ENCODE measurements at regions not wholly inside any gene's neighbourhood (a gene's known extent, or its start where the extent isn't known, plus 50 kb on each side); places are given as distances from the start of the nearest gene placed in this dataset.

GRCh38 chr5:107808671-107809137 is 138.0 kb upstream of the EFNA5 start:
- TF ChIP-seq, protein P1, sequence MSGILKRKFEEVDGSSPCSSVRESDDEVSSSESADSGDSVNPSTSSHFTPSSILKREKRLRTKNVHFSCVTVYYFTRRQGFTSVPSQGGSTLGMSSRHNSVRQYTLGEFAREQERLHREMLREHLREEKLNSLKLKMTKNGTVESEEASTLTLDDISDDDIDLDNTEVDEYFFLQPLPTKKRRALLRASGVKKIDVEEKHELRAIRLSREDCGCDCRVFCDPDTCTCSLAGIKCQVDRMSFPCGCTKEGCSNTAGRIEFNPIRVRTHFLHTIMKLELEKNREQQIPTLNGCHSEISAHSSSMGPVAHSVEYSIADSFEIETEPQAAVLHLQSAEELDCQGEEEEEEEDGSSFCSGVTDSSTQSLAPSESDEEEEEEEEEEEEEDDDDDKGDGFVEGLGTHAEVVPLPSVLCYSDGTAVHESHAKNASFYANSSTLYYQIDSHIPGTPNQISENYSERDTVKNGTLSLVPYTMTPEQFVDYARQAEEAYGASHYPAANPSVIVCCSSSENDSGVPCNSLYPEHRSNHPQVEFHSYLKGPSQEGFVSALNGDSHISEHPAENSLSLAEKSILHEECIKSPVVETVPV (CRISPR knock-in tag; IDR thresholded peaks at IDR 0.05): no peak
- no peak for ATAC-seq

DNA sequence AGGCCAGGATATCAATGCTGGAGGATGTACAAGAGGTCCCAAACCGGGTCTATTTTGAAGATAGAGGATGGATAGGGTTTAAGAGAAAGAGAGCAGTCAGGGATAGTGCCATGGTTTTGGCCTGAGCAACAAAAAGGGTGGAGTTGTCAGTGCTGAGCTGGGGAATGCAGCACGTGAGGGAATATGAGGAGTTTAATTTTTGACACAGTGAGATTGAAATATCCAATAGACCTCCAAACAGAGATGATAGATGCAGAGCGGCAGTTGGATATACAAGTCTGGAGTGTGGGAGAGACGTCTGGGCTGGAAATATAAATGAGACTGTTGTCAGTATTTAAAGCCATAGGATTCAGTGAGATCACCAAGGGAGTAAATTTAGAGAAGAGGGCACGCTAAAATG is 136.7 kb upstream of the EFNA5 start:
- no peak for TF ChIP-seq SNAI2 (CRISPR knock-in tag; IDR thresholded peaks at IDR 0.05)
- TF ChIP-seq CSDC2 (CRISPR knock-in tag; IDR thresholded peaks at IDR 0.05): no peak
- no peak for TF ChIP-seq TCF4 (CRISPR knock-in tag; IDR thresholded peaks at IDR 0.05; ENCODE audit: borderline replicate concordance)
- no peak for TF ChIP-seq ZNF8 (CRISPR knock-in tag; IDR thresholded peaks at IDR 0.05)
- no peak for TF ChIP-seq ZFP30 (CRISPR knock-in tag; IDR thresholded peaks at IDR 0.05)
- TF ChIP-seq PATZ1 (CRISPR knock-in tag; IDR thresholded peaks at IDR 0.05; ENCODE audit: borderline replicate concordance): no peak
- no peak for TF ChIP-seq ZNF565 (CRISPR knock-in tag; conservative IDR thresholded peaks at IDR 0.05; ENCODE audit: low read depth)
- no peak for TF ChIP-seq ZFP3 (CRISPR knock-in tag; IDR thresholded peaks at IDR 0.05)
- TF ChIP-seq PPARA (CRISPR knock-in tag; IDR thresholded peaks at IDR 0.05; ENCODE audit: borderline replicate concordance): no peak
- TF ChIP-seq OSR1 (CRISPR knock-in tag; IDR thresholded peaks at IDR 0.05): no peak
- no peak for TF ChIP-seq TOX (CRISPR knock-in tag; IDR thresholded peaks at IDR 0.05; ENCODE audit: borderline replicate concordance)
- no peak for TF ChIP-seq POU6F1 (CRISPR knock-in tag; IDR thresholded peaks at IDR 0.05; ENCODE audit: borderline replicate concordance, low read depth)
- TF ChIP-seq GLIS3 (CRISPR knock-in tag; IDR thresholded peaks at IDR 0.05): no peak
- TF ChIP-seq ESRRG (CRISPR knock-in tag; IDR thresholded peaks at IDR 0.05): no peak
- no peak for TF ChIP-seq ARNTL (CRISPR knock-in tag; IDR thresholded peaks at IDR 0.05; ENCODE audit: borderline replicate concordance, low read depth)
- no peak for ATAC-seq

GRCh38 chr5:107806705-107807104 is 136.0 kb upstream of the EFNA5 start:
- no peak for TF ChIP-seq ZNF565 (CRISPR knock-in tag; conservative IDR thresholded peaks at IDR 0.05; ENCODE audit: low read depth)
- no peak for TF ChIP-seq SNAI2 (CRISPR knock-in tag; IDR thresholded peaks at IDR 0.05)
- no peak for TF ChIP-seq PATZ1 (CRISPR knock-in tag; IDR thresholded peaks at IDR 0.05; ENCODE audit: borderline replicate concordance)
- peak; percentile 72 for ATAC-seq

GRCh38 chr5:107806271-107806670 is 135.5 kb upstream of the EFNA5 start:
- no peak for ATAC-seq
- TF ChIP-seq OSR1 (CRISPR knock-in tag; IDR thresholded peaks at IDR 0.05) (no peak), ARNTL (CRISPR knock-in tag; IDR thresholded peaks at IDR 0.05; ENCODE audit: borderline replicate concordance, low read depth) (no peak), POU6F1 (CRISPR knock-in tag; IDR thresholded peaks at IDR 0.05; ENCODE audit: borderline replicate concordance, low read depth) (no peak), ZNF565 (CRISPR knock-in tag; conservative IDR thresholded peaks at IDR 0.05; ENCODE audit: low read depth) (no peak), BACH2 (CRISPR knock-in tag; IDR thresholded peaks at IDR 0.05; ENCODE audit: borderline replicate concordance) (no peak), SNAI2 (CRISPR knock-in tag; IDR thresholded peaks at IDR 0.05) (no peak), TOX (CRISPR knock-in tag; IDR thresholded peaks at IDR 0.05; ENCODE audit: borderline replicate concordance) (no peak), TSHZ2 (CRISPR knock-in tag; IDR thresholded peaks at IDR 0.05) (no peak), ZNF8 (CRISPR knock-in tag; IDR thresholded peaks at IDR 0.05) (no peak), ESRRG (CRISPR knock-in tag; IDR thresholded peaks at IDR 0.05) (no peak), ZFP30 (CRISPR knock-in tag; IDR thresholded peaks at IDR 0.05) (no peak), PPARA (CRISPR knock-in tag; IDR thresholded peaks at IDR 0.05; ENCODE audit: borderline replicate concordance) (no peak), CSDC2 (CRISPR knock-in tag; IDR thresholded peaks at IDR 0.05) (no peak), GLIS3 (CRISPR knock-in tag; IDR thresholded peaks at IDR 0.05) (no peak)
- TF ChIP-seq, protein P2, sequence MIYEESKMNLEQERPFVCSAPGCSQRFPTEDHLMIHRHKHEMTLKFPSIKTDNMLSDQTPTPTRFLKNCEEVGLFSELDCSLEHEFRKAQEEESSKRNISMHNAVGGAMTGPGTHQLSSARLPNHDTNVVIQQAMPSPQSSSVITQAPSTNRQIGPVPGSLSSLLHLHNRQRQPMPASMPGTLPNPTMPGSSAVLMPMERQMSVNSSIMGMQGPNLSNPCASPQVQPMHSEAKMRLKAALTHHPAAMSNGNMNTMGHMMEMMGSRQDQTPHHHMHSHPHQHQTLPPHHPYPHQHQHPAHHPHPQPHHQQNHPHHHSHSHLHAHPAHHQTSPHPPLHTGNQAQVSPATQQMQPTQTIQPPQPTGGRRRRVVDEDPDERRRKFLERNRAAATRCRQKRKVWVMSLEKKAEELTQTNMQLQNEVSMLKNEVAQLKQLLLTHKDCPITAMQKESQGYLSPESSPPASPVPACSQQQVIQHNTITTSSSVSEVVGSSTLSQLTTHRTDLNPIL (CRISPR knock-in tag; IDR thresholded peaks at IDR 0.05; ENCODE audit: low read depth): no peak
- TF ChIP-seq, protein P1 (CRISPR knock-in tag; IDR thresholded peaks at IDR 0.05): no peak
